ENCODE measurements at regions not wholly inside any gene's neighbourhood (a gene's known extent, or its start where the extent isn't known, plus 50 kb on each side); places are given as distances from the start of the nearest gene placed in this dataset.
"Not testable (repeated sequence)": the region's sequence is repeated elsewhere in the genome, so short reads cannot be mapped to it uniquely, and the experiment has no call there.

- H3K9me2 ChIP-seq (ENCODE audit: insufficient read depth, low read length) = no peaks in the 10 kb centered on the region
- H3K79me2 ChIP-seq (replicated peaks; ENCODE audit: insufficient read depth, low read length) = no peaks in the 10 kb centered on the region
- H3K9ac ChIP-seq (ENCODE audit: low read length) = no peak overlapping the region
- no peak overlapping the region for H3K4me2 ChIP-seq (ENCODE audit: low read length)
- H3K27me3 ChIP-seq (ENCODE audit: insufficient read depth, low read depth, low read length) = no peaks in the 10 kb centered on the region
- H3F3A ChIP-seq (ENCODE audit: insufficient read depth, low read length, poor library complexity, severe bottlenecking) = no peaks in the 10 kb centered on the region
- H3K27ac ChIP-seq (ENCODE audit: low read length) = no peak overlapping the region
- H3K4me3 ChIP-seq (ENCODE audit: low read length) = no peak overlapping the region
- H3K9me3 ChIP-seq (ENCODE audit: low read length) = no peaks in the 10 kb centered on the region
- no peaks in the 10 kb centered on the region for H4K20me1 ChIP-seq (ENCODE audit: insufficient read depth)
- TF ChIP-seq EP300 (conservative IDR thresholded peaks at IDR 0.05; ENCODE audit: poor library complexity, severe bottlenecking) (no peak), RAD21 (conservative IDR thresholded peaks at IDR 0.05) (no peak), POLR2AphosphoS5 (IDR thresholded peaks at IDR 0.05) (no peak), MXI1 (conservative IDR thresholded peaks at IDR 0.05; ENCODE audit: poor library complexity, severe bottlenecking) (no peak), SMC3 (conservative IDR thresholded peaks at IDR 0.05; ENCODE audit: poor library complexity) (no peak), REST (IDR thresholded peaks at IDR 0.05; ENCODE audit: borderline replicate concordance) (no peak), CTCF (IDR thresholded peaks at IDR 0.05; ENCODE audit: poor library complexity, severe bottlenecking) (no peak), EZH2 (IDR thresholded peaks at IDR 0.05; ENCODE audit: borderline replicate concordance, insufficient read depth, low read length, poor library complexity, severe bottlenecking) (no peak), TAF1 (IDR thresholded peaks at IDR 0.05; ENCODE audit: low read depth) (no peak)
- no peak overlapping the region for H2AFZ ChIP-seq (ENCODE audit: low read depth, low read length)
- no peaks in the 10 kb centered on the region for H3K36me3 ChIP-seq (ENCODE audit: insufficient read depth, low read length)
These were observed 1193.5 kb upstream of the FLRT2 start for GRCh38 chr14:84336433-84336832.

GRCh38 chr14:84340938-84341337 is 1189.0 kb upstream of the FLRT2 start:
- Histone ChIP-seq H3K4me2 (ENCODE audit: low read length) (no peak overlapping the region), H3K27me3 (ENCODE audit: insufficient read depth, low read depth, low read length) (no peaks in the 10 kb centered on the region), H3K9me3 (ENCODE audit: low read length) (peaks cover 6% of the 10 kb centered on the region), H3K4me3 (ENCODE audit: low read length) (no peak overlapping the region), H3F3A (ENCODE audit: insufficient read depth, low read length, poor library complexity, severe bottlenecking) (no peaks in the 10 kb centered on the region), H3K79me2 (replicated peaks; ENCODE audit: insufficient read depth, low read length) (no peaks in the 10 kb centered on the region), H3K36me3 (ENCODE audit: insufficient read depth, low read length) (no peaks in the 10 kb centered on the region), H3K27ac (ENCODE audit: low read length) (no peak overlapping the region), H4K20me1 (ENCODE audit: insufficient read depth) (no peaks in the 10 kb centered on the region), H3K9ac (ENCODE audit: low read length) (no peak overlapping the region), H3K9me2 (ENCODE audit: insufficient read depth, low read length) (no peaks in the 10 kb centered on the region), H2AFZ (ENCODE audit: low read depth, low read length) (no peak overlapping the region)
- TF ChIP-seq POLR2AphosphoS5 (IDR thresholded peaks at IDR 0.05) = no peak
- no peak for TF ChIP-seq REST (IDR thresholded peaks at IDR 0.05; ENCODE audit: borderline replicate concordance)
- no peak for TF ChIP-seq EZH2 (IDR thresholded peaks at IDR 0.05; ENCODE audit: borderline replicate concordance, insufficient read depth, low read length, poor library complexity, severe bottlenecking)
- TF ChIP-seq RAD21 (conservative IDR thresholded peaks at IDR 0.05) = no peak
- no peak for TF ChIP-seq SMC3 (conservative IDR thresholded peaks at IDR 0.05; ENCODE audit: poor library complexity)
- no peak for TF ChIP-seq MXI1 (conservative IDR thresholded peaks at IDR 0.05; ENCODE audit: poor library complexity, severe bottlenecking)

GRCh38 chr14:84341867-84342266 is 1188.1 kb upstream of the FLRT2 start:
- not testable (repeated sequence) for H3K9me3 ChIP-seq (ENCODE audit: low read length); H3F3A ChIP-seq (ENCODE audit: insufficient read depth, low read length, poor library complexity, severe bottlenecking); H3K9me2 ChIP-seq (ENCODE audit: insufficient read depth, low read length); H3K27ac ChIP-seq (ENCODE audit: low read length); H3K4me2 ChIP-seq (ENCODE audit: low read length); H3K27me3 ChIP-seq (ENCODE audit: insufficient read depth, low read depth, low read length); H3K36me3 ChIP-seq (ENCODE audit: insufficient read depth, low read length); H3K9ac ChIP-seq (ENCODE audit: low read length); H2AFZ ChIP-seq (ENCODE audit: low read depth, low read length); H3K79me2 ChIP-seq (replicated peaks; ENCODE audit: insufficient read depth, low read length); H3K4me3 ChIP-seq (ENCODE audit: low read length); H4K20me1 ChIP-seq (ENCODE audit: insufficient read depth)
